ENCODE measurements at regions not wholly inside any gene's neighbourhood (a gene's known extent, or its start where the extent isn't known, plus 50 kb on each side); places are given as distances from the start of the nearest gene placed in this dataset.

GRCh38 chr6:29884261-29884660, 56.6 kb downstream of the HLA-G start:
- intact Hi-C loops (cut with DNase I) = no loop called here
- DNase-seq (no peak), ATAC-seq (no peak)

- ATAC-seq (no peak), DNase-seq (no peak)
- intact Hi-C loops (cut with DNase I) = no loop called here
Measured at GRCh38 chr6:29886701-29887100, 55.6 kb upstream of the HLA-A start.

GRCh38 chr6:29887330-29887818, 55.0 kb upstream of the HLA-A start:
- DNase-seq (peak; percentile 59), ATAC-seq (peak; percentile 67 to 74)
- intact Hi-C loops (cut with DNase I) = no loop called here

GRCh38 chr6:29887819-29888776, 54.2 kb upstream of the HLA-A start:
- DNase-seq = peak; percentile 82
- ATAC-seq = peak; percentile 89 to 95
- intact Hi-C loops (cut with DNase I) = no loop called here

Measured in left cardiac atrium (tissue), 4 donors.